ENCODE measurements at regions not wholly inside any gene's neighbourhood (a gene's known extent, or its start where the extent isn't known, plus 50 kb on each side); places are given as distances from the start of the nearest gene placed in this dataset.

DNA sequence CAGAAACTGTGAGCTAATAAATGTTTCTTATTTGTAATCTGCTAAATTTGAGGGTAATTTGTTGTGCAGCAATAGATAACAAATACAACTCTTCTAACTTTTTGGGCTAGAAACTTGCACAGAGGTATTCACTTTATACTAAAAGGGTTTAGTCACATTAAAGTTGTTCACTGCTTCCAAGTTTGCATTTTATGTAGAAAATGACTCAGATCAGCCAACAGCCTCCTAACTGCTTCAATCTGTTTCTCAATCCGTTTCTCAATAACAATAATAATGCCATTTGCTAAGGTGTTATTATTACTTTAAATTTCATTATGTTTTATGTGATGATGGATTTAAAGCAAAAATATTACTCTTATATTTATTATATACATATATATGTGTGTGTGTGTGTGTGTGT is 213.9 kb downstream of the CENPW start:
- H3K4me1 ChIP-seq (replicated peaks; ENCODE audit: insufficient read depth), result no peaks in the 10 kb centered on the region
- H3K4me3 ChIP-seq, result no peak overlapping the region
- H3F3A ChIP-seq (ENCODE audit: insufficient read depth, low read depth), result no peaks in the 10 kb centered on the region
- CTCF ChIA-PET, result no interaction called here
- no peaks in the 10 kb centered on the region for H3K36me3 ChIP-seq (ENCODE audit: low read depth)
- H3K4me2 ChIP-seq, result no peak overlapping the region
- H3K27ac ChIP-seq, result no peak overlapping the region
- no peak overlapping the region for H2AFZ ChIP-seq
- DNase-seq, result no peak
- no peaks in the 10 kb centered on the region for H4K20me1 ChIP-seq (ENCODE audit: insufficient read depth)
- no TSS peak for BruUV-seq (replicated peaks)
- POLR2A ChIA-PET (ENCODE audit: unreplicated experiment), result no interaction called here
- TF ChIP-seq EZH2 (IDR thresholded peaks at IDR 0.05; ENCODE audit: low read depth), result no peak
- TF ChIP-seq, protein P1, sequence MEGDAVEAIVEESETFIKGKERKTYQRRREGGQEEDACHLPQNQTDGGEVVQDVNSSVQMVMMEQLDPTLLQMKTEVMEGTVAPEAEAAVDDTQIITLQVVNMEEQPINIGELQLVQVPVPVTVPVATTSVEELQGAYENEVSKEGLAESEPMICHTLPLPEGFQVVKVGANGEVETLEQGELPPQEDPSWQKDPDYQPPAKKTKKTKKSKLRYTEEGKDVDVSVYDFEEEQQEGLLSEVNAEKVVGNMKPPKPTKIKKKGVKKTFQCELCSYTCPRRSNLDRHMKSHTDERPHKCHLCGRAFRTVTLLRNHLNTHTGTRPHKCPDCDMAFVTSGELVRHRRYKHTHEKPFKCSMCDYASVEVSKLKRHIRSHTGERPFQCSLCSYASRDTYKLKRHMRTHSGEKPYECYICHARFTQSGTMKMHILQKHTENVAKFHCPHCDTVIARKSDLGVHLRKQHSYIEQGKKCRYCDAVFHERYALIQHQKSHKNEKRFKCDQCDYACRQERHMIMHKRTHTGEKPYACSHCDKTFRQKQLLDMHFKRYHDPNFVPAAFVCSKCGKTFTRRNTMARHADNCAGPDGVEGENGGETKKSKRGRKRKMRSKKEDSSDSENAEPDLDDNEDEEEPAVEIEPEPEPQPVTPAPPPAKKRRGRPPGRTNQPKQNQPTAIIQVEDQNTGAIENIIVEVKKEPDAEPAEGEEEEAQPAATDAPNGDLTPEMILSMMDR (conservative IDR thresholded peaks at IDR 0.05), result no peak
- H3K79me2 ChIP-seq (ENCODE audit: low read depth), result no peaks in the 10 kb centered on the region
- H3K9me3 ChIP-seq (ENCODE audit: insufficient read depth, low read depth), result no peaks in the 10 kb centered on the region
- no peaks in the 10 kb centered on the region for H3K9me2 ChIP-seq (ENCODE audit: insufficient read depth)
- no peaks in the 10 kb centered on the region for H3K27me3 ChIP-seq (ENCODE audit: insufficient read depth, low read depth)
- intact Hi-C loops (cut with micrococcal nuclease; ENCODE audit: unreplicated experiment), result no loop called here

DNA sequence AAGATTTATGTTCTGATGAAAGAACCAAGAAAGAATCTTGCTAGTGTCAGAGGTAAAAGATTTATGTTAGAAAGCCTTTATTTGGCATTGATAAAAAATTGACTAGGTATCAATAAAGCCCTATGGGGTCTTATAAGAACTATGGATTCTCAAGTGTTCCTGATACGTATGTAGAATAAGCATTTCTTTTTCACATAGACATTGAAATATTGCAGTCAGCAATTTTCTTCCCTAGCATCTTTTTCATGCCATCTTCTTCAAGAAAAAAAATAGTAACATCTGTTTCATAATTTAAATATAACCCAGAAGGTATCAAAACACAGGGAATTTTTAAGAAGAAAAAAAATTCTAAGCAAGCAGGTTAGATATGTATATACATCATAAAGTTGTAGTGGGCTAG is 230.6 kb downstream of the CENPW start:
- Histone ChIP-seq H3K4me3 (no peak overlapping the region), H3K27me3 (ENCODE audit: insufficient read depth, low read depth) (no peaks in the 10 kb centered on the region), H2AFZ (no peak overlapping the region), H3K9me2 (ENCODE audit: insufficient read depth) (no peaks in the 10 kb centered on the region; the same call in 1 of the 2 replicates), H4K20me1 (ENCODE audit: insufficient read depth) (no peaks in the 10 kb centered on the region), H3K4me1 (replicated peaks; ENCODE audit: insufficient read depth) (no peaks in the 10 kb centered on the region), H3K4me2 (no peak overlapping the region), H3K36me3 (ENCODE audit: low read depth) (no peaks in the 10 kb centered on the region), H3K27ac (no peak overlapping the region), H3F3A (ENCODE audit: insufficient read depth, low read depth) (no peaks in the 10 kb centered on the region), H3K9me3 (ENCODE audit: insufficient read depth, low read depth) (no peaks in the 10 kb centered on the region), H3K79me2 (ENCODE audit: low read depth) (no peaks in the 10 kb centered on the region)
- CTCF ChIA-PET, result no interaction called here
- no TSS peak for BruUV-seq (replicated peaks)
- intact Hi-C loops (cut with micrococcal nuclease; ENCODE audit: unreplicated experiment), result no loop called here
- TF ChIP-seq, protein P1 (conservative IDR thresholded peaks at IDR 0.05), result no peak
- no peak for TF ChIP-seq EZH2 (IDR thresholded peaks at IDR 0.05; ENCODE audit: low read depth)
- POLR2A ChIA-PET (ENCODE audit: unreplicated experiment), result no interaction called here
- no peak for DNase-seq

DNA sequence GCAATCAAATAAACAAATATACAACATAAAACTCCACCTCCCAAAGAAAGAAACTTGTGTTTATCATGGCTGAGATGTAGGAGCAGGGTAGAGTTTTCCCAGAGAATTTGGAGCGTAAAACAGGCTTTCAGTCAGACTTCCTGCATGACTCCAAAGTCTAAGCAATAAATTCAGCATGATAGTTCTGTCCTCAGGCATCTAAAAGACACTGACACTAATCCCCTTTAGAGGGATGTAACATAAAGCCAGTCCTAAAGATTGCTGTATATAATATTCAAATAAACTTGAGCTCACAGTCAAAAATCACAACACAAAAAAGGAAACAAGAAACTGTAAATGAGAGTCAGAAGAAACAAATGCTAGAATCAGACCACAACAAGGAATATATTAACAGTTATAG is 234.4 kb downstream of the CENPW start:
- no TSS peak for BruUV-seq (replicated peaks)
- ChIA-PET POLR2A (ENCODE audit: unreplicated experiment) (no interaction called here), CTCF (no interaction called here)
- H3K9me3 ChIP-seq (ENCODE audit: insufficient read depth, low read depth), result no peaks in the 10 kb centered on the region
- TF ChIP-seq, protein P1 (conservative IDR thresholded peaks at IDR 0.05), result no peak
- no peak for TF ChIP-seq EZH2 (IDR thresholded peaks at IDR 0.05; ENCODE audit: low read depth)
- no peaks in the 10 kb centered on the region; the same call in 1 of the 2 replicates for H3F3A ChIP-seq (ENCODE audit: insufficient read depth, low read depth)
- H3K4me1 ChIP-seq (replicated peaks; ENCODE audit: insufficient read depth), result no peaks in the 10 kb centered on the region
- intact Hi-C loops (cut with micrococcal nuclease; ENCODE audit: unreplicated experiment), result no loop called here
- peaks cover 4% of the 10 kb centered on the region; the same call in 1 of the 2 replicates for H3K9me2 ChIP-seq (ENCODE audit: insufficient read depth)
- H3K36me3 ChIP-seq (ENCODE audit: low read depth), result no peaks in the 10 kb centered on the region
- H4K20me1 ChIP-seq (ENCODE audit: insufficient read depth), result no peaks in the 10 kb centered on the region
- no peak overlapping the region for H3K4me2 ChIP-seq
- H3K4me3 ChIP-seq, result no peak overlapping the region
- no peaks in the 10 kb centered on the region for H3K79me2 ChIP-seq (ENCODE audit: low read depth)
- no peak overlapping the region for H3K27ac ChIP-seq
- H3K27me3 ChIP-seq (ENCODE audit: insufficient read depth, low read depth), result no peaks in the 10 kb centered on the region
- DNase-seq, result no peak
- H2AFZ ChIP-seq, result no peak overlapping the region

All from PC-9 (cell line).